ENCODE measurements at regions not wholly inside any gene's neighbourhood (a gene's known extent, or its start where the extent isn't known, plus 50 kb on each side); places are given as distances from the start of the nearest gene placed in this dataset.
"Not testable (repeated sequence)": the region's sequence is repeated elsewhere in the genome, so short reads cannot be mapped to it uniquely, and the experiment has no call there.

DNA sequence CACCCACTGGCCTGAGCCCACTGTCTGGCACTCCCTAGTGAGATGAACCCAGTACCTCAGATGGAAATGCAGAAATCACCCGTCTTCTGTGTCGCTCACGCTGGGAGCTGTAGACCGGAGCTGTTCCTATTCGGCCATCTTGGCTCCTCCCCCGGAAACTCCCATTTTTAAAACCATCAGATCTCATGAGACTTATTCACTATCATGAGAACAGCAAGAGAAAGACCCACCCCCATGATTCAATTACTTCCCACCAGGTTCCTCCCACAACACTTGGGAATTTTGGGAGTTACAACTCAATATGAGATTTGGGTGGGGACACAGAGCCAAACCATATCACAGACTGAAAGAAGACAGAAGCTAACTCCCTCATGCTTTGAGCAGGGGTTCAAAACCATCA, 134.5 kb downstream of the SLC39A8 start:
- not testable (repeated sequence) for H3K4me1 ChIP-seq (ENCODE audit: control insufficient read depth in 4 of 4, insufficient read depth in 4 of 4, low read length in 3 of 4); H3K27ac ChIP-seq (ENCODE audit: low read depth in 1 of 2, low read length in 2 of 2); H3K36me3 ChIP-seq (ENCODE audit: control insufficient read depth in 4 of 4, insufficient read depth in 3 of 4, low read depth in 1 of 4, low read length in 3 of 4); H3K9me3 ChIP-seq (ENCODE audit: control insufficient read depth in 4 of 4, low read length in 3 of 4); H3K4me3 ChIP-seq (ENCODE audit: low read depth in 1 of 3, low read length in 3 of 3); H3K27me3 ChIP-seq (ENCODE audit: control insufficient read depth in 4 of 4, insufficient read depth in 4 of 4, low read length in 3 of 4); DNase-seq (ENCODE audit: low spot score); H3K9ac ChIP-seq (ENCODE audit: low read depth in 1 of 2, low read length in 2 of 2)
- WGBS: 91% methylated on average over 6 of the region's 6 CpGs

- not testable (repeated sequence) for H3K36me3 ChIP-seq (ENCODE audit: control insufficient read depth in 4 of 4, insufficient read depth in 3 of 4, low read depth in 1 of 4, low read length in 3 of 4); DNase-seq (ENCODE audit: low spot score); H3K4me3 ChIP-seq (ENCODE audit: low read depth in 1 of 3, low read length in 3 of 3); H3K9ac ChIP-seq (ENCODE audit: low read depth in 1 of 2, low read length in 2 of 2); H3K27me3 ChIP-seq (ENCODE audit: control insufficient read depth in 4 of 4, insufficient read depth in 4 of 4, low read length in 3 of 4); H3K27ac ChIP-seq (ENCODE audit: low read depth in 1 of 2, low read length in 2 of 2); H3K9me3 ChIP-seq (ENCODE audit: control insufficient read depth in 4 of 4, low read length in 3 of 4); H3K4me1 ChIP-seq (ENCODE audit: control insufficient read depth in 4 of 4, insufficient read depth in 4 of 4, low read length in 3 of 4)
- WGBS: 82% methylated on average over 3 of the region's 3 CpGs
These were observed 140.6 kb downstream of the SLC39A8 start for GRCh38 chr4:102204634-102205033.

DNA sequence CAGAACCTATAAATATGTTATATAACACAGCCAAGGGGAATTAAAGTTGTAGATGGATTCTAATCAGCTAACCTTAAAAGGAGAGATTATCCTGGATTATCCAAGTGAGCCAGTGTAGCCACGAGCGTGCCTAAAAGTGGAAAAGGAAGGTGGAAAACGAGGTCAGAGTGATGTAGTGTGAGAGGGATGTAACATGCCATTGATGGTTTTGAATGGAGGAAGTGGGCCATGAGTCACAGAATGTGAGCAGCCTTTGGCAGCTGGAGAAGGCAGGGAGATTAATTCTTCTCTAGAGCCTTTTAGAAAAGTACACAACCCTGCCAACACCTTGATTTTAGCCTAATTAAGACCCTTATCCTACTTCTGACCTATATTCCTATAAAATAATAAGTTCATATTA, 149.1 kb downstream of the SLC39A8 start:
- Histone ChIP-seq H3K4me3 (ENCODE audit: low read depth in 1 of 3, low read length in 3 of 3) (no peak overlapping the region), H3K9me3 (ENCODE audit: control insufficient read depth in 4 of 4, low read length in 3 of 4) (no peaks in the 10 kb centered on the region), H3K9ac (ENCODE audit: low read depth in 1 of 2, low read length in 2 of 2) (no peak overlapping the region), H3K36me3 (ENCODE audit: control insufficient read depth in 4 of 4, insufficient read depth in 3 of 4, low read depth in 1 of 4, low read length in 3 of 4) (no peaks in the 10 kb centered on the region), H3K4me1 (ENCODE audit: control insufficient read depth in 4 of 4, insufficient read depth in 4 of 4, low read length in 3 of 4) (no peaks in the 10 kb centered on the region), H3K27me3 (ENCODE audit: control insufficient read depth in 4 of 4, insufficient read depth in 4 of 4, low read length in 3 of 4) (no peaks in the 10 kb centered on the region), H3K27ac (ENCODE audit: low read depth in 1 of 2, low read length in 2 of 2) (no peak overlapping the region)
- TF ChIP-seq HNF4A (conservative IDR thresholded peaks at IDR 0.05) (no peak), NR2F2 (IDR thresholded peaks at IDR 0.05) (no peak), RXRA (IDR thresholded peaks at IDR 0.05) (no peak), FOXA1 (IDR thresholded peaks at IDR 0.05) (no peak), SP1 (IDR thresholded peaks at IDR 0.05) (no peak), RAD21 (IDR thresholded peaks at IDR 0.05) (no peak), ZBTB33 (IDR thresholded peaks at IDR 0.05) (no peak), YY1 (IDR thresholded peaks at IDR 0.05) (no peak), MAX (IDR thresholded peaks at IDR 0.05) (no peak), EGR1 (IDR thresholded peaks at IDR 0.05; ENCODE audit: low read depth in 2 of 2) (no peak), TAF1 (conservative IDR thresholded peaks at IDR 0.05) (no peak), GABPA (IDR thresholded peaks at IDR 0.05 in 1 of 2, conservative IDR thresholded peaks at IDR 0.05 in 1 of 2) (no peak), JUND (IDR thresholded peaks at IDR 0.05) (no peak), FOXA2 (IDR thresholded peaks at IDR 0.05) (no peak), HNF4G (IDR thresholded peaks at IDR 0.05) (no peak)
- TF ChIP-seq, protein P1, sequence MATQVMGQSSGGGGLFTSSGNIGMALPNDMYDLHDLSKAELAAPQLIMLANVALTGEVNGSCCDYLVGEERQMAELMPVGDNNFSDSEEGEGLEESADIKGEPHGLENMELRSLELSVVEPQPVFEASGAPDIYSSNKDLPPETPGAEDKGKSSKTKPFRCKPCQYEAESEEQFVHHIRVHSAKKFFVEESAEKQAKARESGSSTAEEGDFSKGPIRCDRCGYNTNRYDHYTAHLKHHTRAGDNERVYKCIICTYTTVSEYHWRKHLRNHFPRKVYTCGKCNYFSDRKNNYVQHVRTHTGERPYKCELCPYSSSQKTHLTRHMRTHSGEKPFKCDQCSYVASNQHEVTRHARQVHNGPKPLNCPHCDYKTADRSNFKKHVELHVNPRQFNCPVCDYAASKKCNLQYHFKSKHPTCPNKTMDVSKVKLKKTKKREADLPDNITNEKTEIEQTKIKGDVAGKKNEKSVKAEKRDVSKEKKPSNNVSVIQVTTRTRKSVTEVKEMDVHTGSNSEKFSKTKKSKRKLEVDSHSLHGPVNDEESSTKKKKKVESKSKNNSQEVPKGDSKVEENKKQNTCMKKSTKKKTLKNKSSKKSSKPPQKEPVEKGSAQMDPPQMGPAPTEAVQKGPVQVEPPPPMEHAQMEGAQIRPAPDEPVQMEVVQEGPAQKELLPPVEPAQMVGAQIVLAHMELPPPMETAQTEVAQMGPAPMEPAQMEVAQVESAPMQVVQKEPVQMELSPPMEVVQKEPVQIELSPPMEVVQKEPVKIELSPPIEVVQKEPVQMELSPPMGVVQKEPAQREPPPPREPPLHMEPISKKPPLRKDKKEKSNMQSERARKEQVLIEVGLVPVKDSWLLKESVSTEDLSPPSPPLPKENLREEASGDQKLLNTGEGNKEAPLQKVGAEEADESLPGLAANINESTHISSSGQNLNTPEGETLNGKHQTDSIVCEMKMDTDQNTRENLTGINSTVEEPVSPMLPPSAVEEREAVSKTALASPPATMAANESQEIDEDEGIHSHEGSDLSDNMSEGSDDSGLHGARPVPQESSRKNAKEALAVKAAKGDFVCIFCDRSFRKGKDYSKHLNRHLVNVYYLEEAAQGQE (IDR thresholded peaks at IDR 0.05): no peak
- TF ChIP-seq, protein P2, sequence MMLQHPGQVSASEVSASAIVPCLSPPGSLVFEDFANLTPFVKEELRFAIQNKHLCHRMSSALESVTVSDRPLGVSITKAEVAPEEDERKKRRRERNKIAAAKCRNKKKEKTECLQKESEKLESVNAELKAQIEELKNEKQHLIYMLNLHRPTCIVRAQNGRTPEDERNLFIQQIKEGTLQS (IDR thresholded peaks at IDR 0.05): no peak
- TF ChIP-seq, protein P3, sequence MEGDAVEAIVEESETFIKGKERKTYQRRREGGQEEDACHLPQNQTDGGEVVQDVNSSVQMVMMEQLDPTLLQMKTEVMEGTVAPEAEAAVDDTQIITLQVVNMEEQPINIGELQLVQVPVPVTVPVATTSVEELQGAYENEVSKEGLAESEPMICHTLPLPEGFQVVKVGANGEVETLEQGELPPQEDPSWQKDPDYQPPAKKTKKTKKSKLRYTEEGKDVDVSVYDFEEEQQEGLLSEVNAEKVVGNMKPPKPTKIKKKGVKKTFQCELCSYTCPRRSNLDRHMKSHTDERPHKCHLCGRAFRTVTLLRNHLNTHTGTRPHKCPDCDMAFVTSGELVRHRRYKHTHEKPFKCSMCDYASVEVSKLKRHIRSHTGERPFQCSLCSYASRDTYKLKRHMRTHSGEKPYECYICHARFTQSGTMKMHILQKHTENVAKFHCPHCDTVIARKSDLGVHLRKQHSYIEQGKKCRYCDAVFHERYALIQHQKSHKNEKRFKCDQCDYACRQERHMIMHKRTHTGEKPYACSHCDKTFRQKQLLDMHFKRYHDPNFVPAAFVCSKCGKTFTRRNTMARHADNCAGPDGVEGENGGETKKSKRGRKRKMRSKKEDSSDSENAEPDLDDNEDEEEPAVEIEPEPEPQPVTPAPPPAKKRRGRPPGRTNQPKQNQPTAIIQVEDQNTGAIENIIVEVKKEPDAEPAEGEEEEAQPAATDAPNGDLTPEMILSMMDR (IDR thresholded peaks at IDR 0.05; ENCODE audit: low read depth, low read length, missing input control): no peak
- 51% methylated on average over 3 of the region's 3 CpGs for WGBS
- no peak for DNase-seq (ENCODE audit: low spot score)
